ENCODE measurements at regions not wholly inside any gene's neighbourhood (a gene's known extent, or its start where the extent isn't known, plus 50 kb on each side); places are given as distances from the start of the nearest gene placed in this dataset.

GRCh38 chr2:129438501-129439057 is 540.9 kb upstream of the RAB6C start:
- Histone ChIP-seq H3K27ac (replicated peaks) (no peak overlapping the region), H3K27me3 (ENCODE audit: insufficient read depth, poor library complexity, severe bottlenecking) (no peaks in the 10 kb centered on the region)
- no peak for TF ChIP-seq SPI1 (IDR thresholded peaks at IDR 0.05; ENCODE audit: borderline replicate concordance, low read depth)
- TF ChIP-seq POLR2AphosphoS5 (IDR thresholded peaks at IDR 0.05; ENCODE audit: low read depth): no peak
- no peak for TF ChIP-seq CTCF (IDR thresholded peaks at IDR 0.05; ENCODE audit: insufficient read depth, low read length)
- TF ChIP-seq REST (IDR thresholded peaks at IDR 0.05; ENCODE audit: insufficient replicate concordance, low read depth): no peak
- no peak for TF ChIP-seq GABPA (IDR thresholded peaks at IDR 0.05; ENCODE audit: low read depth)

GRCh38 chr2:129439406-129440302 is 539.8 kb upstream of the RAB6C start:
- no peaks in the 10 kb centered on the region for H3K27me3 ChIP-seq (ENCODE audit: insufficient read depth, poor library complexity, severe bottlenecking)
- DNase-seq (ENCODE audit: low read depth in 1 of 2, low spot score in 1 of 2): no peak
- TF ChIP-seq GABPA (IDR thresholded peaks at IDR 0.05; ENCODE audit: low read depth) (no peak), SPI1 (IDR thresholded peaks at IDR 0.05; ENCODE audit: borderline replicate concordance, low read depth) (no peak), CTCF (IDR thresholded peaks at IDR 0.05; ENCODE audit: insufficient read depth, low read length) (no peak), REST (IDR thresholded peaks at IDR 0.05; ENCODE audit: insufficient replicate concordance, low read depth) (no peak), POLR2AphosphoS5 (IDR thresholded peaks at IDR 0.05; ENCODE audit: low read depth) (no peak)
- no peak overlapping the region for H3K4me3 ChIP-seq (replicated peaks; ENCODE audit: insufficient read depth, low read length)
- H3K27ac ChIP-seq (replicated peaks): no peak overlapping the region

More at GRCh38 chr2:129438501-129439057, 540.9 kb upstream of the RAB6C start:
- H3K4me3 ChIP-seq (replicated peaks; ENCODE audit: insufficient read depth, low read length): no peak overlapping the region
- DNase-seq (ENCODE audit: low read depth in 1 of 2, low spot score in 1 of 2): no peak

GRCh38 chr2:129441610-129442009 is 537.9 kb upstream of the RAB6C start:
- no peak overlapping the region for H3K27ac ChIP-seq (replicated peaks)
- TF ChIP-seq SPI1 (IDR thresholded peaks at IDR 0.05; ENCODE audit: borderline replicate concordance, low read depth) (no peak), GABPA (IDR thresholded peaks at IDR 0.05; ENCODE audit: low read depth) (no peak), POLR2AphosphoS5 (IDR thresholded peaks at IDR 0.05; ENCODE audit: low read depth) (no peak), REST (IDR thresholded peaks at IDR 0.05; ENCODE audit: insufficient replicate concordance, low read depth) (no peak)
- no peaks in the 10 kb centered on the region for H3K27me3 ChIP-seq (ENCODE audit: insufficient read depth, poor library complexity, severe bottlenecking)
- H3K4me3 ChIP-seq (replicated peaks; ENCODE audit: insufficient read depth, low read length): no peak overlapping the region
- DNase-seq (ENCODE audit: low read depth in 1 of 2, low spot score in 1 of 2): no peak

Measured in HL-60 (cell line).